Liver (tissue), 3 donors: ENCODE measurements at regions not wholly inside any gene's neighbourhood (a gene's known extent, or its start where the extent isn't known, plus 50 kb on each side); places are given as distances from the start of the nearest gene placed in this dataset.

Experiments used
- ATF3 ChIP-seq: IDR thresholded peaks from 2 replicates; pipeline ENCODE4 v1.6.1; 2016; ENCODE audit warnings: antibody characterized with exemption
- CTCF ChIP-seq: fragments of 150-350 bp; IDR thresholded peaks from 2 replicates; pipeline ENCODE4 v1.5.1; 2017; ENCODE audit warnings: improper control_type of control experiment, low read depth, low read length; ENCODE audit not compliant: missing input control
- EGR1 ChIP-seq, 2 donors: IDR thresholded peaks; 2 replicates each; pipeline ENCODE4 v1.6.1; 2016 to 2018; ENCODE audit warnings: antibody characterized with exemption in 2 of 2, low read depth in 2 of 2
- FOXA1 ChIP-seq: IDR thresholded peaks from 2 replicates; pipeline ENCODE4 v1.6.1; 2016; ENCODE audit warnings: antibody characterized with exemption
- GABPA ChIP-seq, 2 donors: IDR thresholded peaks in 1 of 2; conservative IDR thresholded peaks in 1 of 2; 2 replicates each; pipeline ENCODE4 v1.6.1; 2016; ENCODE audit warnings: antibody characterized with exemption in 2 of 2, mild to moderate bottlenecking in 1 of 2, moderate library complexity in 1 of 2
- HNF4A ChIP-seq, 2 donors: conservative IDR thresholded peaks; 2 replicates each; pipeline ENCODE4 v1.6.1; 2016; ENCODE audit warnings: antibody characterized with exemption in 2 of 2, mild to moderate bottlenecking in 2 of 2
- JUND ChIP-seq, 2 donors: IDR thresholded peaks; 2 replicates each; pipeline ENCODE4 v1.6.1; 2016; ENCODE audit warnings: antibody characterized with exemption in 2 of 2
- MAX ChIP-seq: IDR thresholded peaks from 2 replicates; pipeline ENCODE4 v1.6.1; 2016; ENCODE audit warnings: antibody characterized with exemption
- RAD21 ChIP-seq, 2 donors: IDR thresholded peaks; 2 replicates each; pipeline ENCODE4 v1.6.1; 2016; ENCODE audit warnings: antibody characterized with exemption in 2 of 2, mild to moderate bottlenecking in 2 of 2
- RXRA ChIP-seq, 2 donors: IDR thresholded peaks; 2 replicates each; pipeline ENCODE4 v1.6.1; 2017 to 2018; ENCODE audit warnings: antibody characterized with exemption in 2 of 2, mild to moderate bottlenecking in 1 of 2
- SP1 ChIP-seq: IDR thresholded peaks from 2 replicates; pipeline ENCODE4 v1.6.1; 2018; ENCODE audit warnings: antibody characterized with exemption, mild to moderate bottlenecking
- TAF1 ChIP-seq: conservative IDR thresholded peaks from 2 replicates; pipeline ENCODE4 v1.6.1; 2016; ENCODE audit warnings: antibody characterized with exemption, mild to moderate bottlenecking
- YY1 ChIP-seq: IDR thresholded peaks from 2 replicates; pipeline ENCODE4 v1.6.1; 2016; ENCODE audit warnings: antibody characterized with exemption, mild to moderate bottlenecking
- donor health status: healthy.
- donor health status: healthy.

- TF ChIP-seq RXRA (IDR thresholded peaks at IDR 0.05), result no peak
- no peak for TF ChIP-seq MAX
- TF ChIP-seq JUND (IDR thresholded peaks at IDR 0.05), result no peak
- TF ChIP-seq TAF1, result no peak
- TF ChIP-seq CTCF, result no peak
- no peak for TF ChIP-seq EGR1 (IDR thresholded peaks at IDR 0.05; ENCODE audit: low read depth in 2 of 2)
- TF ChIP-seq GABPA (IDR thresholded peaks at IDR 0.05 in 1 of 2, conservative IDR thresholded peaks at IDR 0.05 in 1 of 2), result no peak
- TF ChIP-seq SP1, result no peak
- TF ChIP-seq RAD21 (IDR thresholded peaks at IDR 0.05), result no peak
- no peak for TF ChIP-seq FOXA1
- no peak for TF ChIP-seq ATF3
- no peak for TF ChIP-seq YY1
- TF ChIP-seq HNF4A (conservative IDR thresholded peaks at IDR 0.05), result no peak
These were observed 189.3 kb downstream of the ANKRD30B start for GRCh38 chr18:14937271-14937670.
